Kidney glomerular epithelial cell (primary cell): ENCODE measurements at regions not wholly inside any gene's neighbourhood (a gene's known extent, or its start where the extent isn't known, plus 50 kb on each side); places are given as distances from the start of the nearest gene placed in this dataset.

ENCODE experiments used
- DNase-seq: peaks from one replicate; lab custom pipeline; 2025; lab: John Stamatoyannopoulos, UW

DNA sequence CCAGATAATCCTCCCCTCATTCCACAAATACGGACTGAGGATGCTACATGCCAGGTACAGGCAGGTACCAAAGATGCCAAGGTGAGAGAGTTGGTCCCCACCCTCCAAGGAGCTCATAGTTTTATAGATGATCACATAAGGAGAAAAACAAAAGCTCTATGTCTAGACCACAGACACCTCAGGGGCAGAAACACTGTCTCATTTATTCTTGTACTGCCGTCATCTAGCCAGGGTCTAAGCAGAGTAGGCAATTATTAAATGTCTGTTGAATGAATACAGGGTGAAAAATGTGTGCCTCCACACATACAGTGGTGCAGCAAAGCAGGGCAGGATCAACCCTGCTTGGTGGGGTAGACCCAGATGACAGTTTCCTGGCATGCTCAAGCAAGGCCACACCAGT lies 439.8 kb upstream of the JARID2 start:
- no peak for DNase-seq

DNA sequence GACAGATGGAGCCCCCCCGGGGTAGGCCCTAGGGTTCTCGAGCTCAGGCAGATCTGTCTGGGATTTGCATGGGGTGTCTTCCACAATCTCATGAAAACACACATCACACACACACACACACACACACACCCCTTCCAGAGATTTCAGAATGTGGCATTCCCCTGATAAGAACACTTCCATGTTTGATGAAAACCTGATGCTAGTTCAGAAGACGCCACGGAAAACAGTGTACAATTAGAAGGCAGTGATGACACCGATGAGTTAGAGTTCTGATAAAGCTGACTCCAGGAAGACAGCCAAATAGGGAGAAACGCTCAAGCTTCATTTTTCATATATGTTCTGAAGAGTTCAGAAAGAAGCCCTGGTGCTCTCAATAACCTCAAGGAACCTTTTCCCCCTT lies 438.7 kb upstream of the JARID2 start:
- DNase-seq = no peak

DNA sequence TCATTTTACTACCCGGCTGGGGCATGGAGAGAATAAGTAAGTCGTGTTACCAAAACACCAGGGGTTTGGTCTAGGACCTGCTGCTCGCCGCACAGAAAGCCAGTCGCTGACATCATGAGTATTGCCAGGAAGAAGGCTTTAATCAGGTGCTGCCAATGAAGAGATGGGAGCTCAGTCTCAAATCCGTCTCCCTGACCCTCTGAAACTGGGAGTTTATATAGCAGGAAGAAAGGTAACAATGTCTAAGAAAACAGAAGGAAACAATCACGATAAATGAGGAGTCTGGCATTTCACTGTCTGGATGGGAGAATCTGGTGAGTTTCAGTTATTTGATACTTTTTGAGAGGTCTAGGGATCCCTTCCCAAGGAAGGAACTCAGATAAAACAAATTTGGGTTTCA lies 437.9 kb upstream of the JARID2 start:
- no peak for DNase-seq

DNA sequence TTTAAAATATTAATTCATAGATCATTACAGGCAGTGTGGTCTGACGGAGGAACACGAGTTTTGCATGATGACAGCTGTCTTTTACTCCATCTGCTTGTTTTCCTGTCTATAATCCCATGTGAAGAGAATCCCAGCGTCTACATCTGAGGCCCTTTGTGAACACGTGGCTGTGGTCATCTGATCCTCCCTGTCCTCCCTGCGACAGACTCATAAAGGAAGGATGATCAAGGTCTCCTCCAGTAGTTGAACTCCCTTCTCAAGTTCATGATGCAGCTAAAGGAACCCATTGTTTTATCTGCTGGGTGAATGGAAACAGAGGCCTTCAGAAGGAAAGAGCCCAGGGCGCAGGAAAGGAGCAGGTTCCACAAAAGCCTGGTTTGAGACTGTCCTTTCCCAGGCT lies 435.8 kb upstream of the JARID2 start:
- no peak for DNase-seq

DNA sequence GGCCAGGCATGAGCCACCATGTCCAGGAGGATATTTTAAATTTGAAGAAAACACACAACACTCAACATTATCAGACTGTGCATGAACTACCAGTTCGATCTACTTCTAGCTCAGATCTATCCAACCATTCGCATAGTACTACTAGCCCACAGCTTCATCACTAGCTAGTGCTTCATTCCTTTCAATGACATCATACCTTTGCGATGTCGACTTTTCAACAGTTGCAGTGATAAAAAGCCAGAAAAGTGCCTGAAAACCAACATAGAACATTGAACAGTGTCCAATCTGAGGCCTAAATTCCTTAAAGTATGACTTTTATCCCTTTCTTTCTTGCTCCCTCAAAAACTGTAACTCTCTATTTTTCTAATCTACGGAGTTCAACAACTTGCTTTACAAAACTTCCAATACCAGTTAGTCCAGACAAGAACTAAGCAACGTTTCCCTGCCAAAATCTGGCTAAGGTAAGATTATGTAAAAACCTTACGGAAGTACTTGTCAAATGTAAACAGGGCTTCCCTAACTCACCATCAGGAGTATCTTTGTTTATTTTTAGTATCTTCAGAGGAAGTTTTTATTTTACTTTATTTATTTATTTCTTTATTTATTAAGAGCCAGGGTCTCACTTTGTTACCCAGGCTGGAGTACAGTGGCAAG lies 434.0 kb upstream of the JARID2 start:
- DNase-seq = no peak

DNA sequence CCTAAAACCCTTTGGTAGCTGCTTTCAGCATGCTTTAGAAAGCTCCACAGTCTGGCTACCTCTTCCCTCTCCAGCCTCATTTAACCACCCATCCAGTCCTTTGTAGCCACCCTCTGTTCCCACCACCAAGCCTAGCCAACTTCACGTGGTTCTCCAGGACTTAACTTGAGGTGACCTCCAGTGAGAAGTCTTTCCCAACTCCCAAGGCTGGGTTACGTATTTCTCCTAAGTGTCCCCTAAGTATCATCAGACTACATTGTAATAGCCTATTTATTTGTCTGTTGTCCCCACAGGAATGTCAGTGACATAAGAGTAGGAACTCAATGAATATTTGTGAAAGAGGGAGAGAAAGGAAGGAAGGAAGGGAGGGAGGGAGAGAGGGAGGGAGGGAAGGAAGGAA lies 431.9 kb upstream of the JARID2 start:
- DNase-seq = no peak

DNA sequence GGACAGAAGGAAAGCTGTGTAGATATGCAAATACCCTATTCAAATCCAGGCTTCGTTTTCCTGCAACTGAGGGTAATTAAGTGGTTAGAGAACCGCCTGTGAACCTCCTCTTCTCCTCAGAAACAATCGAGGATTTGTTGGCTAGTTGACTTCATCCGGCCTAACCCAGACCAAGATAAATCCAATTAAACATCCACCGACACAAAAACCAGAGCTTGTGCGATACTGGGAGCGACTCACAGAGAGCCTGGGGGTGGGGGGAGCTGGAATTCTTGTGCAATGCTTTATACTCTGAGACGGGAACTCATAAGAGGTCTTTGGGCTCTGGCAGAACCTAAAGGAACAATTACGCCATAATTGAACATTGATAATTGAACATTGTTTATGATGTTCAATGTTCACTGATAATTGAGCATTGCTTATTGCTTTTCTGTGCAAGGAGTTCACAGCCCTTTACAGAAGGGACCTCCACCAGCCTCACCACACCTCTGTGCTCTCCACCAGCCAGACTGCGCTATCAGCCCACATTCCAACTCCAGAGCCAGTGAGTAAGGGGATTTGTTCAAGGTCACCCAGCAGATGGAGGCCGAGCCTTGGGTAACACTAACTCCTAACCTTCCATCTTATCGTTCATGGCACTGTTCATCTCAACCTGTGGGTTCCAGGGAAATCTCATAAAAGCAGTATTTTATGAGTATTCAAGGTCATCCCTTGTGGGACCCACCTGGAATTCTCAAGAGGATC lies 429.6 kb upstream of the JARID2 start:
- no peak for DNase-seq

DNA sequence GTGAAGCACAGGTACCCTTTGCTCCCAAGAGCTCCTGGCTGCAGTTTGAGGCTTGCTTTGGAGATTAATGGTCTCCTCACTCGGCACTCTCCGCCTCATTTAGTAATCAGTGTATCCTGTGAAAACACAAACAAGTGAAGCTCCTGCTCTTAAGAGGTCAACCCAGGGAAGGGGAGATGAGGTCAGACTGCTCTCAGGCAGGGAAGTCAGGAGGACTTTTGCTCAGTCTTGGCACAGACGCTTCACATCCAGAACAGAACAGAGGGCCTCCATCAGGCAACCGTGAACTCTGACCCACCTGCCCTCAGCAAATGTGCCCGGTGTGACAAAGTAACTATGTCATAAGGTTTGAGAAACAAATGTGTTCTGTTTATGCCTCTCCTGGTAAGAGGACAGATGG lies 428.8 kb upstream of the JARID2 start:
- no peak for DNase-seq

DNA sequence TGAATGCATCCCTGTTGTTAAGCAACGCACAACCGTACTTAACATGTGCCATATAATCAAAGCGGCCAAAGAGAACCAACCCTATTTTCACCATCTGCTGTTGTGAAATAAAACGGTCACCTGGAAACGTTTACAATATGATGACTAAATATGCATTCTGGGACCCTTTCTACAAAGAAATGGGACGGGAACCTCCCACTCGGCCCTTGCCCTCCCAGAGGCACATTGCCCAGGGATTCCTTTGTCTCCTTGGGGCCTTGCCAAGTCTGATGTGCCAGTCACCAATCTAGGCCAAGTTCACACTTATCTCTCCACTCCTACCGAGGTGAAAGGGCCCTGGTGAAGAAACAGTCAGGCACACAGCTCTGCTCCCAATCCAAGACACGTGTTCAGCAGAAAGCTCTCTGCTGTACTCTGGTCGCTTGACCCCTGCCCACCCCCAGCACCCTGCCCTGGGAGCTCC lies 427.4 kb upstream of the JARID2 start:
- DNase-seq = no peak

DNA sequence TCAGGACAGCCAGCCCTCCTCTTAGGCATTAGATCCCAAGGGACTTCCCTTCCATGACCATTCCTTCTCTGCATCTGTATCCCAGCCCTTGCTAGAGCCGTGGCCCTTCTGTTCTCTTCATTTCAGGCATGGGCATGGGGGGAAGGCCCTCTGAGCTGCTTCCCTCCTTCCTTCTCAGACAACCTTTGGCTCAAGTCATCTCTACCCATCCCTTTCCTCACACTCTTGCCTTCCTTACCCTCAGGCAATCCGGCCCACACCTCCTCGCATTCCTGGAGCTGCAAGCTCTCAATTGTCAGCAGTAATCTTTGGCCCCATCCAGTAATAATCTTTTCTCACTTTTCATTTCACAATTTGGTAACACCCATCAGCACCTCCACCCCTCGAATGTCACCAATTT lies 426.9 kb upstream of the JARID2 start:
- no peak for DNase-seq

DNA sequence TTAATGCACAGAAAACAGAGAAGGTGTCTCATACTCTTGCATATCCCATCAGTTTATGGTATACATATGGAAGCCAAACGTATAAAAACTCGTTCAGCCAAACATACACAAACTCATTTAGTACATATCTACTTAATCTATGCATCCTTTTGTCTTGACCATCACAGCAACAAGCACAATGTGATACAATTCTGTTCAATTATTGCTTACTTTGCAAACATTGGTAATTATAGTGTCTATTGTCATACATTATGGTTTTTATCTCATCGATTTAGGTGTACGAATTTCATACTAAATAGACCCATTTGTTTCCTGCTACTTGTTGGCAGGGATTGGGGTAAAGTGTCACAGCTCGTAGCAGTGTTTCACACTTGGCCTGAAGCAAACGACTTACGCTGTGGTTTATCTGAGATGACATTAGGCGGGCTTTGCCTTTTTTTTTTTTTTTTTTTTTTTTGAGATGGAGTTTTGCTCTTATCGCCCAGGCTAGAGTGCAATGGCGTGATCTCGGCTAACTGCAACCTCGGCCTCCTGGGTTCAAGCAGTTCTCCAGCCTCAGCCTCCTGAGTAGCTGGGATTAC lies 425.9 kb upstream of the JARID2 start:
- no peak for DNase-seq

DNA sequence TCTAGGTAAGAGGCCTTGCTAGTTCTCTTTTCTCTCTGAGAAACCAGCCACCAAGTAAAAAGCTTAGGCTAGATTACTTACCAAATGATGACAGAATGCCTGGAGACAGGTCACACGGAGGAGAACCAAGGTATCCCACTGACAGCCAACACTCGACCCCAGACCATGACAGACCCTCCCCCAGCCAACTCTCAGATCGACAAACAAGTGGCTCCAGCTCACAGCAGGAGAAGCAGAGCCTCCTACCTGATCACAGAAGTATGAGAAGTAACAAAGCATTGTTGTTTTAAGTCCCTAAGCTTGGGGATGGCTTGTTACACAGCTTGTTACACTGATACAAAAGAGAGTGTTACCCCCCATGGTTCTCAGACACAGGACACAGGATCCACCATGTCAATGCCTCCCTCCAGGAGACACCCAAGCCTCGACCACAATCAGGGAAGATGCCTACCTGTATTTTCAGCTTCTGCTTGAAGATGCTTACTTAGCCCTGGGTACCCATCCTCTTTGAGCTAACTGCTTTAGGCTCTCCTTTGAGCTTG lies 423.8 kb upstream of the JARID2 start:
- DNase-seq = no peak

DNA sequence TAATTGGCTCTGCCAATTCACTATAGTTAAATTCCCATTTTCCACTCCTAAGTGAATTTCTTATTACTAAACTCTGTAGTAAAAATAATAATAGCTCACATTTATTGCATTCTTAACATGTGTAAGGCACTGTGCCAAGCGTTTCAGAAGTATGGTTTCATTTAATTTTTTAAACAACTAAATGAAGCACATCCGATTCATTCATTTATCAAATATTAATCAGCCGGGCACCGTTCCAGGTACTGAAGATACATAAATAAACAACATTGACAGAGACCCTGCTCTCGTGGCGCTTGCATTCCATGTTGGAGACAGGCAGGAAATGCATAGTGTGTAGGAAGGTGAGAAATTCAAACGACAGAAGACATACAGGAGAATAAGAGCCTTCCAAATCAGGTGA lies 423.2 kb upstream of the JARID2 start:
- DNase-seq = no peak

DNA sequence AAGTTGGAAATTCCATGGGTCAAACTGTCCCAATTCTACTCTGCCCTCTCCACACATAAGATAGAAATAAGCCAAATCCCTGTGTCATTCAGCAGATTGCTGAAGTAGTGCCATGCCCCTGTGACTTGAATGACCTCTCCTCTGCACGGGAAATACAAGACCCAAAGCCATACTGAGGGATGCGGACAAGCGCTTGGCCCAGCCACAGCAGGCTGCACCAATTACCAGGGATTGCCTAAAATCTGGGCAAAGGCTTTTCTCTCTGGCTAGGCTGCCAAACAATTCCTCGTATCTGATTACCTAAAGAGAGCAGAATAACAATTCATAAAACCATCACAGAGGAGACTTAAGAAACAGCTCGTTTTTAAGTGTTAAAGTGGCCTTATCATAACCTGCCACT lies 421.8 kb upstream of the JARID2 start:
- no peak for DNase-seq

DNA sequence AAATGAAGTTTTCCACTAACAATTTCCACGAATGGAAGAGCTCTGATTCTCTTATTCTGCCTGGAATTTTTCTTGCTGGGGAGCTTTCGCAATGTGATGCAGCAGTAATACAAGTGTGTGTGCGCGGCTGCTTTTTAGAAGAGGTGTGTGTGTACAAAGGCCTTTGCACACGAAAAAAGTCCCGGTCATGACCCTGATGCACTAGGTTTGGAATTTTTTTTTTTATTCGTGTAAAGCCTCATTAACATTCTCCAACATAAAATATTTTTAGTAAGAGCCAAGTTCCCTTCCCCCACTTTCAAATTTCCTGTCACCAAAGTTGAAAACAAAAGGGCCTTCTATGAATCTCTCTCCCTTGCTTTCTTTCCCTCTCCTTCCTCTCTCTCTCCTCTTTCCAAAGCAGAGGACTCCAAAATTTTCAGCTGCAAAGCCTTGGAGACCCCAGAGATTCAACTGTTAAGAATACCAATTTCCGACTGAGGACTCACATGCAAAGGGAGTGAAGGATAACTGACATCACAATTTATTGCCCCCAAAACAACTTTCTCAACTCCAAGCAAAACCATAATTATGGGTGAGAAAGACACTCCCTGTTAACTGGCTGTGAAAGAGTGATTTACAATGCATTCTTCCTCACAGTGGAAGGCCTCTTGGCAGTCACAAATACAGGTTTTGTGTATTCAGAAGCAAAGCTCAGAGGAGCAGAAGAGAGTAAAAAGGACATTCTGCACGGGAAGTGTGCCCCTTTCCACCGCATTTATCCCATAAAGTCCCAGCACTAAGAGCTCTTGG lies 421.2 kb upstream of the JARID2 start:
- no peak for DNase-seq

DNA sequence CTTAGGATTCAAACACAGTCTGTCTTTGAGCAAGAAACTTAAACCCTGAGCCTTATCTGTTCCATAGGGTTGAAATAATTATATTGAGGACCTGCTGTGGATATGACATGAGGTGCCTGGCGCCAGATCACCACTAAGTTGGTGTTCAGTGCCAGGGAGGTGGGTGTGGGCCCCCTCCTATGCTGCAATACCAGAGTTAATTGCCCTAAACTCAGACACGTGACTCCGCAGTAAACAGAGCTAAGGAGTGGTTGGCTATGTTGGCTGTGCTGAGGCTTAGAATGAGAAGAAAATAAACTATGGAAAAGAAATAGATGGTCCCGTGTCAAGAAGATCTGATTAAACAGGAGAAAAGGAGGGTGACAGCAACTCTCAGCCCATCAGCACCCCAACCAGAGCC lies 419.4 kb upstream of the JARID2 start:
- no peak for DNase-seq

DNA sequence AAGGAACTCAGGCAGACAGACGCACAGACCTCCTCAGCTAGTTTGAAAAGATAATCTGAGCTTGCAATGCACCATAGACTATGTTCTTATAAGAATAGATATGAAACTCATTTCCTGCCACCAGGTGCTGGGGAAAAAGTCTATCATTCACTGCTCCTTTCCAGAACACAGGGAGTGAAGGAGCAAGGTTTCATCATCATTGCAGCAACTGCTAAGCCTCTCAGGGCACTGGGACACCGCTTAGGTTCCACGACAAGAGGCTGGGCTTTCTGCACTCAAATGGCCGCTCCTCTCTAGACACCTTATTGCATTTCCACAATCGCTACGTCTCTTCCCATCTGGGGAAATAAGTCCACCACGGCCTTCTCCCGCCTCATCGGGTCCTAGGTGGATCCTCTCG lies 418.5 kb upstream of the JARID2 start:
- no peak for DNase-seq

DNA sequence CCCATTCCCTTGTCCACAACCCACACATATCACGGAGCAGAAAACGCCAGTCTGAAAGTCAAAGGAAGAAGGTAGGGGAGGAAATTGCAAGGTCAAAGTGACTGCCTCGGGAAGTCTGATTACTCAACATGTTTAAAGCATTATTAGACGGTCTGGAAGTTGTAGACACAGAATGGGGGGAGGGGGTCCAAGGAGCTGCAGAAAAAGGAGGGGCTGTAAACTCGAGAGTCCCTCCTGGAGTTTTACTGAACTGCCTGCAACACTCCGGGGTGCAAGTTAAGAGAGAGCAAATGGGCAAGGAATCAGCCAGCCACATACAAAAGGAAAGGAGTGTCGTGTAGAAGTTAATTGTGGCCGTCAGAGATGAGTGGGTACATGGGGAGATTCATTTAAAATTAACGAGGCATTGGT lies 417.7 kb upstream of the JARID2 start:
- DNase-seq = no peak

DNA sequence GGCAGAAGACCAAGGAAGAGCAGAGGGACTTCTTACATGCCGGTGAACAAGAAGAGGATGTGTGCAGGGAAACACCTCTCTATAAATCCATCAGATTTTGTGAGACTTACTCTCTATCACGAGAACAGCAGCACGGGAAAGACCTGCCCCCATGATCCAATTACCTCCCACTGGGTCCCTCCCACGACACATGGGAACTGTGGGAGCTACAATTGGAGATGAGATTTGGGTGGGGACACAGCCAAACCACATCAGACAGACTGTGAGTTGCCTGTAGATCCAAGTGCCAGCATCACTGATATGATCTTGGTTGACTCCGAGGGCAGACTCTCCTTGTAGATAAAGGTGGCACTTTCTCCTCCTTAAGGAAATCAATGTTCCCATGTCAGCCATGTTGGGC lies 414.8 kb upstream of the JARID2 start:
- DNase-seq = no peak

DNA sequence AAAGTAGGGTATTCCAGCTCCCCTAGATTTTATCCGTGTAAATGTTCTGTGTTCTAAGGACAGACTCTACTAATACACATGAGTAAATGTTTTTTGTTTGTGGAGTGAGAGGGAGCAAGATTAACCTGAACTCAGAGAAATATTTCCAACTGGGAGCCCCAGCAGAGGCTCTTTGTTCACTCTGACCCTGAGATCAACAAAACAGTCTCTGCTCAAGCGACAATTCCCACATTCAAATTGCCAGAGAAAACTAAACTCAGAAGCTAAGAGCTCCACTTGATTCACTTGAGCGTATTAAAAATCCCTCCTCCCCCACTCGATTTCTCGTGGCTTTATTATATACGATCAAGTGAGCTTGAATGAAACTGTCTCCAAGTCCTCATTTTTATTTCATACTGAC lies 413.9 kb upstream of the JARID2 start:
- no peak for DNase-seq

DNA sequence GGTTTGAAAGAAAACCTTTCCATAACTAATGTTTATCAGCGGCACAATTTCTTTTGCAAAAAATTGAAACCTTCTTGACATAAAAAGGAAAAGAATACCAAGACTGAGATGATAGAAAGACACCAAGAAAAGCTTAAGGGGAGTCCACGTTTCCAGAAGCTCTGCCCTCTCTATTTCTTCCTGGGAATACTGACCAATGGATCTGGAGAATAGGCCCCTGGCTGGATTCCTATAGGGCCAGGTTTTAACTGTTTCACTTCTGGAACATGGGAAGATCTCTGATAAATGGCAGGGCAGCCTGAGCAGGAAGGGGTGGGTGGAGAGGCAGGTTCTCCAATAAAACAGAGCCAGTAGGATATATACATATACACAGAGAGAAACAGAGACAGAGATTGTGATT lies 413.4 kb upstream of the JARID2 start:
- DNase-seq = no peak

DNA sequence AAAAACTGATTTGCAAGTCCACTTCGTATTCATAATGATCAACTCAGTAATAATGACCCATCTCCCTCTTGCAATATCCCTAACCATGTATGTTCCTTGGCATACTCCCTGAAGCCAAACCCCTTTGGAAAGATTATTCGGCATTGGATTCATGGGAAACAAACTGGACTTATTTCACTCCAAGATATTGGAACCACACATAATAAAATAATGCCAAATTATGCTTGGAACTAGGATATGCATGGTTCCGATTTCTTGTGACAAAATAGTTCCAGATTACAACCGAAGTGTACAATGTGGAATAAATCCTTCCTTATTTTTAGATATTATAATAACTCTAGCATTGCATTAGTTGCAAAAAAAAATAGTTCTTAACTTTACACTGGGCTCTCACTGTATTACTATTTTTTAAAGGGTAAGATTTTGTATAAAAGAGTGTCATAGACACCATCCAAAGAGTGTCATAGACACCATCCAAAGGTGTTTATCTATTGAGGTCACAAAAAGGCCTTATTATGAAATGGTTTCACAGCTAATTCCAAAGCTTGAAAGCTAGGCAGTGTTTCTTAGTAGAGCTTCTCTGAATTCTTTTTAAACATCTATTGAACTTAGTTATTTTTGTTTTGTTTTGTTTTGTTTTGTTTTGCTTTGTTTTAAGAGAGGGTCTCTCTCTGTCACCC lies 410.9 kb upstream of the JARID2 start:
- DNase-seq = no peak
